PFSK-1 (cell line): ENCODE measurements at regions not wholly inside any gene's neighbourhood (a gene's known extent, or its start where the extent isn't known, plus 50 kb on each side); places are given as distances from the start of the nearest gene placed in this dataset.

ENCODE experiments used
- FOXP2 ChIP-seq: optimal IDR thresholded peaks from 2 replicates; pipeline ENCODE3; 2011; ENCODE audit warnings: borderline replicate concordance, control low read depth, inconsistent platforms; ENCODE audit not compliant: insufficient read depth; ENCODE audit errors: extremely low read length, extremely low read depth
- POLR2AphosphoS5 ChIP-seq: IDR thresholded peaks from 2 replicates; pipeline ENCODE4 v1.6.1; 2012; ENCODE audit warnings: low read depth, mild to moderate bottlenecking, control low read depth, low read length, moderate library complexity
- SIN3A ChIP-seq: IDR thresholded peaks from 2 replicates; pipeline ENCODE4 v1.6.1; 2012; ENCODE audit warnings: mild to moderate bottlenecking, low read length, moderate library complexity, borderline replicate concordance; ENCODE audit not compliant: insufficient read depth
- TAF1 ChIP-seq: IDR thresholded peaks from 2 replicates; pipeline ENCODE4 v1.6.1; 2012; ENCODE audit warnings: low read length, control low read depth, borderline replicate concordance; ENCODE audit not compliant: insufficient read depth
- TF ChIP-seq, protein P1 (sequence below), 2 experiments: IDR thresholded peaks; 2 replicates each; pipeline versions ENCODE4 v1.6.1 to v1.8.0; 2011 to 2012; ENCODE audit warnings: low read depth in 2 of 2, low read length in 2 of 2, control low read depth in 1 of 2, inconsistent platforms in 1 of 2, mild to moderate bottlenecking in 1 of 2, moderate library complexity in 1 of 2; ENCODE audit not compliant: insufficient read depth in 1 of 2

DNA sequence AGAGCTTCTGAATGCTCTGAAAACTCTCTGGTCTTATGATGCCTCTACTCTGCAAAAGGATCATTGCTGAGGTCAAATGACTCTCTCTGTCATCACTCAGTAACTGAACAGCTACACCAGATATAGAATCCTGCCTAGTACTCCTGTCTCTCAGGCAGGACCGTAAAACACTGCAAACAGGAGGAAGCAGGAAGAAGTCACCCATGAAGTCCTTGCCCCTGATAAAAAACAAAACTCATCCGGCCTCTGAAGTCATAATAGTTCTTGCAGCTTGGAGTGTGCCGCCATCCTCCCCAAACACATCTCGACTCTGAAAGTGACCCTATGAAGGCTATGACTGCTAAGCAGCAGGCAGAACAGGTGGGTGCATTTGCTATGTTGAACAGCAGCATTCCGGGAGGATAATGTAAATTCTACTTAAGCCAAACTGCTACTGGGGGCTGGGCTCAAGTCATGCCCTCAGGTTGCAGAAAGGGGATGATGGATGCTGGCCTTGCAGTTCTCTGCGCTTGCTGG is 81.9 kb upstream of the FAM169A start:
- no peak for TF ChIP-seq SIN3A
- no peak for TF ChIP-seq TAF1
- TF ChIP-seq, protein P1, sequence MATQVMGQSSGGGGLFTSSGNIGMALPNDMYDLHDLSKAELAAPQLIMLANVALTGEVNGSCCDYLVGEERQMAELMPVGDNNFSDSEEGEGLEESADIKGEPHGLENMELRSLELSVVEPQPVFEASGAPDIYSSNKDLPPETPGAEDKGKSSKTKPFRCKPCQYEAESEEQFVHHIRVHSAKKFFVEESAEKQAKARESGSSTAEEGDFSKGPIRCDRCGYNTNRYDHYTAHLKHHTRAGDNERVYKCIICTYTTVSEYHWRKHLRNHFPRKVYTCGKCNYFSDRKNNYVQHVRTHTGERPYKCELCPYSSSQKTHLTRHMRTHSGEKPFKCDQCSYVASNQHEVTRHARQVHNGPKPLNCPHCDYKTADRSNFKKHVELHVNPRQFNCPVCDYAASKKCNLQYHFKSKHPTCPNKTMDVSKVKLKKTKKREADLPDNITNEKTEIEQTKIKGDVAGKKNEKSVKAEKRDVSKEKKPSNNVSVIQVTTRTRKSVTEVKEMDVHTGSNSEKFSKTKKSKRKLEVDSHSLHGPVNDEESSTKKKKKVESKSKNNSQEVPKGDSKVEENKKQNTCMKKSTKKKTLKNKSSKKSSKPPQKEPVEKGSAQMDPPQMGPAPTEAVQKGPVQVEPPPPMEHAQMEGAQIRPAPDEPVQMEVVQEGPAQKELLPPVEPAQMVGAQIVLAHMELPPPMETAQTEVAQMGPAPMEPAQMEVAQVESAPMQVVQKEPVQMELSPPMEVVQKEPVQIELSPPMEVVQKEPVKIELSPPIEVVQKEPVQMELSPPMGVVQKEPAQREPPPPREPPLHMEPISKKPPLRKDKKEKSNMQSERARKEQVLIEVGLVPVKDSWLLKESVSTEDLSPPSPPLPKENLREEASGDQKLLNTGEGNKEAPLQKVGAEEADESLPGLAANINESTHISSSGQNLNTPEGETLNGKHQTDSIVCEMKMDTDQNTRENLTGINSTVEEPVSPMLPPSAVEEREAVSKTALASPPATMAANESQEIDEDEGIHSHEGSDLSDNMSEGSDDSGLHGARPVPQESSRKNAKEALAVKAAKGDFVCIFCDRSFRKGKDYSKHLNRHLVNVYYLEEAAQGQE (IDR thresholded peaks at IDR 0.05; ENCODE audit: insufficient read depth in 1 of 2, low read depth in 2 of 2, low read length in 2 of 2): no peak
- TF ChIP-seq POLR2AphosphoS5: no peak
- no peak for TF ChIP-seq FOXP2

GRCh38 chr5:74946471-74946870 is 80.3 kb upstream of the FAM169A start:
- TF ChIP-seq TAF1 (no peak), POLR2AphosphoS5 (no peak), FOXP2 (no peak), SIN3A (no peak)
- TF ChIP-seq, protein P1 (IDR thresholded peaks at IDR 0.05; ENCODE audit: insufficient read depth in 1 of 2, low read depth in 2 of 2, low read length in 2 of 2): no peak

- TF ChIP-seq POLR2AphosphoS5 (no peak), SIN3A (no peak), FOXP2 (no peak), TAF1 (no peak)
- TF ChIP-seq, protein P1 (IDR thresholded peaks at IDR 0.05; ENCODE audit: insufficient read depth in 1 of 2, low read depth in 2 of 2, low read length in 2 of 2): no peak
Observed at GRCh38 chr5:74945561-74946165, 79.5 kb upstream of the FAM169A start.

DNA sequence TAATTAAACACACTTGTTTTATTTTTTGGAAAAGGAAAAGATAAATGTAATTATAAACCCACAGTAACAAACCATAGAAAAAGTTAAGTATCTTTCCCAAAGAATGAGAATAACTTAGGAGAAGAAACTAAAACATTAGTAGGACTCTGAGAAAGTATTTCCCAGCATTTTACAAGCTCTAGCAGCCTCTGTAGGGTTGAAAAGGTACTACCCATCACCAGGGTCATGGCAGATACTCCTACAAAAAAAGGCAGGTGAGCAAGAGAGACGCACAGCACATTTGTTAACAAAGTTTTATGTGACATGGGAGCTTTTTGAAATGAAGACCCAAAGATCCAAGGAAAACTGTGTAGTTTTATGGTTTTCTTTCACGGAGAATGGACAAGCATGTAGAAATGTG is 77.7 kb upstream of the FAM169A start:
- TF ChIP-seq TAF1 (no peak), FOXP2 (no peak), POLR2AphosphoS5 (no peak), SIN3A (no peak)
- TF ChIP-seq, protein P1 (IDR thresholded peaks at IDR 0.05; ENCODE audit: insufficient read depth in 1 of 2, low read depth in 2 of 2, low read length in 2 of 2): no peak
